HG02642 (cell line): ENCODE measurements at regions not wholly inside any gene's neighbourhood (a gene's known extent, or its start where the extent isn't known, plus 50 kb on each side); places are given as distances from the start of the nearest gene placed in this dataset.
A peak's percentile ranks its signal among the peaks of the same experiment; 100 is the strongest.

Experiments used
- ATAC-seq: cut with Tn5 transposase; IDR thresholded peaks from one replicate; pipeline ENCODE4 v1.9.1; 2021; ENCODE audit warnings: mild to moderate bottlenecking; ENCODE audit not compliant: unreplicated experiment, poor library complexity

GRCh38 chr2:106041150-106041549 lies 153.0 kb downstream of the UXS1 start:
- ATAC-seq: no peak

GRCh38 chr2:106039634-106040315 lies 154.3 kb downstream of the UXS1 start:
- ATAC-seq: no peak

- no peak for ATAC-seq
These were observed 155.3 kb downstream of the UXS1 start for GRCh38 chr2:106038601-106039375.

DNA sequence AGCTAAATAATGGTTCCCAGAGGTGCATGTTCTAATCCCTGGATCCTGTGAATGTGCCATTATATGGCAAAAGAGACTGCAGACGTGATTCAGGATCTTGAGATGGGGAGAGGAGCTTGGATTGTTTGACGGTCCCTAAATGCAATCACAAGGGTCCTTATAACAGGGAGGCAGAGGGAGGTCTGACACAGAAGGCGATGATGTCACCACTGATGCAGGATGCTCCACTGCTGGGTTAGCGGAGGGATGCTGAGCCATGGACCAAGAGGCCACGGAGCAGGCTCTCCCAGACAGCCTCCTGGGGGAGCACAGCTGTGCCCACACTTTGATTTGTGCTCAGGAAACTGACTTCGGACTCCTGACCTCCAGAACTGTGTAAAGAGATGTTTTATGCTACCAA lies 156.2 kb downstream of the UXS1 start:
- ATAC-seq: no peak

- ATAC-seq: no peak
These were observed 156.8 kb downstream of the UXS1 start for GRCh38 chr2:106037262-106037661.

GRCh38 chr2:106034325-106034724 lies 159.8 kb downstream of the UXS1 start:
- ATAC-seq: no peak

- no peak for ATAC-seq
These were observed 161.4 kb downstream of the UXS1 start for GRCh38 chr2:106032676-106033075.

DNA sequence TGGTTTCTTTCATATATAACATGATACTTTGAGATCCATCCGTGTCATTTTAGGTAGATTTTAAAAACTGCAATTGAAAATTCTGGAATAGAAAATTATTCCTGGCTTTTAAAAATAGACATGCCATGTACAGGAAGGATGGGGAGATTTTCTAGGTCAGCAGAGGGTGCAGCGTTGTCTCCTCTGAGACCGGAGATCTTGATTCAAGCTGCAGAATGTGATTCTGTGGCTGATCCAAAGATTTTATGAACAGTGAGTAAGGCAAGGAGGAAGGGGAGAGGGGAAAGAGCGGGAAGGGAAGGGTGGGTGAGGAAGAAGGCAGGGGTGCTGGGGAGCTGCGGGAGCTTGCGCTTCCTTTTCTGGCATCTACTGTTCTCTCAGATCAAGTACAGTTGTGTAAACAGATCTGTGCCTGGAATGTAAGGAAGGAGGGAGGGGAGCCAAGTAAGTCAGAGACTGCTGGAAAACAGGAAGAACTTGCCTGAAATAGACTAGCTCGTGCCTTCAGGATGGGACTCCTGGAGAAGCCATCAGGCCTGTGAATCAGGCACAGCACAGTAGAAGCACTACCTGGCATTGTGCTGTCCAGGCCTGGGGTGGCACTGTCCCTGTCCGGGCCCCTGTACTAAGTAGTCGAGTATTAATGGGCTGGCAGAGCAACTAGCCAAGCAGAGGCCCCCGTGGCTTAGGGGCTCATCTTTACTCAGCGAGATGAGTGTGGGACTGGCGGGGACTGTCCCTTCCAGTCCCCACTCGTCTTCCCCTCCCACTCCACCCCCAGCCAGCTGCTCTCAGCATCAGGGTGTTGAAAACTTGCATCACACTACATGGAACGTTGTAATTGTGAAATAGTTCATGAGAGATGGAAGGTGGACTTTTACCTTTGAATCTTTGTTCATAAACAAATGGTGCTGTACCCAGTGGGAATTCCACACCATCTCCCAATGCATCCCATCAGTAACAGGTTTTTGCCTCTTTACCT lies 163.5 kb downstream of the UXS1 start:
- peak; percentile 52 for ATAC-seq

GRCh38 chr2:106028192-106028591 lies 165.9 kb downstream of the UXS1 start:
- no peak for ATAC-seq

- ATAC-seq: no peak
These were observed 167.6 kb downstream of the UXS1 start for GRCh38 chr2:106026271-106027190.

DNA sequence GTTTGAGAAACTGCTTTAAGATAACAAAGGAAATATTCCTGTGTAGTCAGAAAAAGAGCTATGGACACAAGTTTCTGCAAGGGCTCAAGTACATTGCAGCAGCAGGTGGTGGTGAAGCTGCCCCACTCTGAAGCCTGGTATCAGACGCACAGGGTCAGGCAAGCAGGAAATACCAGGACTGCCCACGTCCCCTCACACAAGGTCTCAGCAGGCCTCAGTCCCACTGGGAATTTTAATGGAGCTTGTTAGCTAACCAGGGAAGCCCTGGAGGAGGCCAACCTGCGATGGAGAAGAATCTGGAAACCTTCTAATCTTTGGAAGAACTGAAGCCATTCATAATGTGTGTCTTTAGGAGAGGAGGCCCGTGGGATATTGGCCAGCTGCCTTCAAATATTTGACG lies 168.3 kb downstream of the UXS1 start:
- ATAC-seq: no peak

DNA sequence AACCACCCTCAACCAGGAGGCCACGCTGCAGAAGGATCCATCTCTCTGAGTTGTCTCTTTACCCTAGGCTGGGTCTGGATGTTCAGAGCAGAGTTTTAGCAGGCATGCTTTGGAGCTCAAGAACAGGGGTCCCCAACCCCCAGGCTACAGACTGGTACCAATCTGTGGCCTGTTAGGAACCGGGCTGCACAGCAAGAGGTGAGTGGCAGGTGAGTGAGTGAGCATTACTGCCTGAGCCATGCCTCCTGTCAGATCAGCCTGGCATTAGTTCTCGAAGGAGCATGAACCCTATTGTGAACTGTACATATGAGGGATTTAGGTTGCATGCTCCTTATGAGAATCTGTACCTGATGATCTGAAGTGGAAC lies 172.5 kb downstream of the UXS1 start:
- ATAC-seq: no peak

- ATAC-seq: no peak
These were observed 173.1 kb downstream of the UXS1 start for GRCh38 chr2:106020821-106021661.

DNA sequence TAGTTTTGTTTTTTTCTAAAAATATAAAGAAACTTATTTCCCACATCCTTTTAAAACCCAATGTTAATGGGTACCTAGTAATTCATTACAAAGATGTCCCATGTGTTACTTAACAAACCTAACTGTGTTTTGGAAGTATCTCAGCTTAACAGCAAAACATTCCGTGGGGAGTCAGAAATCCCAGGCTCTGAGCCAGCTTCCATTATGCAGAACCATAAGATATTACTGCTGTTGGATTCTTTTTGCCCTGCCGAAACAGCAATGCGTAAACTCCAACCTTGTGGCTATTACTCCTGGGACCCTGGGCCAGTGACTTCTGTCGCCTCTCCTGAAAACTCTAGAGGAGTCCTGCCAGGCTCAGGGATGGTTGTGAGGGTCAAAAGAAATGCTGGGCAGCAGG lies 174.1 kb downstream of the UXS1 start:
- no peak for ATAC-seq

GRCh38 chr2:106018141-106018540 lies 176.0 kb downstream of the UXS1 start:
- no peak for ATAC-seq

DNA sequence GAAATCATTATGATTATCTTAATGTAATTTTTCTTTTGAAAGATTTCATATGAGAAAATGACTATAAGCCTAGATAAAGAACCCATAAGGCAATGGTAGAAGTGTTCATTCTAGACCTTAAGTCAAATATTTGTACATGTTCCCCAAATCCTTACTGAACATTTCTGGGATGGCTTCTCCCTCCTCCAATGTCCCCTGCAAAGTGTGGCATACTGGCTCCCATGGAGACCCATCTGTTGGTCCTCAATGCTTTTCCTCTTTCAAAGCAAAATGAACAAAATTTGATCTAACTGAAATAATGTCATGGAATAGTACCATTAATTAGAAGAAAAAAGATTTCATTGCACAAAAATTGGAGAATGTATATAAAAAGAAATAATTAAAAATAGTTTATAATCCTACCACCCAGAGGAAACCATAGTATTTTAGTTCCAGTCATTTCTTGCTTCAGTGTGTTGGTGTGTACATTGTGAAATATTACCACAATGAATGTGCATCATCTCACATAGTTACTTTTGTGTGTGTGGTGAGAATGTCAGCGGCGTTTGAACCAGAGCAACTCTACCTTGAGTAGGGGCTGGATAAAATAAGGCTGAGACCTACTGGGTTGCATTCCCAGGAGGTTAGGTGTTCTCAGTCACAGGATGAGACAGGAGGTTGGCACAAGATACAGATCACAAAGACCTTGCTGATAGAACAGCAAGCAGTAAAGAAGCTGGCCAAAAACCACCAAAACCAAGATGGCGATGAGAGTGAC lies 181.3 kb downstream of the UXS1 start:
- ATAC-seq: no peak

DNA sequence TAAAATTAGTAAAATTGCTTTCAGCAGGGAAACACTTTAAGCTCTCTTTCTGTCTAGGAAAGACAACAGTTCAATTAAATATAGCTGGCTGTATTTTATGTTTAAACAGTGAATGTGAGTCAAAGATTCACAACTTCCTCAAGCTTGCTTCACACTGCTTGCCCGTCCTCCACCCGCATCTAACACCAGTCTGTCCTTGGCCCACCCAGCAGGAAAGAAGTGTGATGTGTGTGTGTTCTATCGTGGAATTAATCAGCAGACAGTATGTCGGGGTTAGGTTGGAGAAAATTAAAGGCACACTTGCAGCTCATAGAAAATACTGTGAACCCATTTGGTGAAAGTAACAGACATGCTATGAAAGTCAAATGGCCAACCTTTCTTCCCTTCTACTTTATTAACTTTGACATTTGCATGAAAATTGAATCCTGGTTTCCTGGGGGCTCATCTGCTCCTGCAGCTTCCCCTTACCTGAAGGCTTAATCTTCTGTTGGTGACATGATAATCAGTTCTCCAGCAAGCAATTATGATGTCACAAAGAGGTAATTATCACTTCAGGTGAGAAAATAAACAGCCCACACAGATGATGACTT lies 182.0 kb downstream of the UXS1 start:
- no peak for ATAC-seq

GRCh38 chr2:106011380-106011779 lies 182.7 kb downstream of the UXS1 start:
- no peak for ATAC-seq
